ENCODE measurements at regions not wholly inside any gene's neighbourhood (a gene's known extent, or its start where the extent isn't known, plus 50 kb on each side); places are given as distances from the start of the nearest gene placed in this dataset.

GRCh38 chr5:50898966-50899365 is 232.5 kb downstream of the PARP8 start:
- no peak for ATAC-seq
- Histone ChIP-seq H3K4me3 (no peak overlapping the region), H3K4me1 (ENCODE audit: control insufficient read depth, insufficient read depth, low read length) (no peaks in the 10 kb centered on the region), H3K79me2 (ENCODE audit: control insufficient read depth, insufficient read depth, low read length) (no peaks in the 10 kb centered on the region), H4K20me1 (ENCODE audit: control insufficient read depth, insufficient read depth) (0 out of 2 replicates have a peak, but pooled peaks cover 2% of the 10 kb centered on the region), H3K27ac (ENCODE audit: control insufficient read depth, insufficient read depth) (no peak overlapping the region), H2AFZ (ENCODE audit: control insufficient read depth, low read depth, low read length) (no peak overlapping the region), H3K9ac (ENCODE audit: control insufficient read depth, insufficient read depth, low read length) (no peak overlapping the region), H3K27me3 (replicated peaks in 1 of 2; ENCODE audit: control insufficient read depth in 2 of 2, insufficient read depth in 2 of 2, low read length in 1 of 2) (no peaks in the 10 kb centered on the region), H3K36me3 (ENCODE audit: control insufficient read depth in 2 of 2, insufficient read depth in 2 of 2, low read length in 1 of 2) (no peaks in the 10 kb centered on the region), H3K9me3 (replicated peaks; ENCODE audit: control insufficient read depth, insufficient read depth, low read length) (no peaks in the 10 kb centered on the region), H3K4me2 (ENCODE audit: control insufficient read depth, insufficient read depth) (no peak overlapping the region)
- DNase-seq (ENCODE audit: low read depth, low spot score): no peak
- POLR2A ChIA-PET: no interaction called here
- RAD21 ChIA-PET (ENCODE audit: unreplicated experiment): no interaction called here
- no peak for FAIRE-seq
- intact Hi-C loops (cut with micrococcal nuclease; ENCODE audit: unreplicated experiment) (no loop called here), in situ Hi-C loops (cut with MboI) (no loop called here)
- no peak for TF ChIP-seq ZNF384 (IDR thresholded peaks at IDR 0.05; ENCODE audit: borderline replicate concordance, low read depth, low read length)
- TF ChIP-seq KDM1A (IDR thresholded peaks at IDR 0.05; ENCODE audit: borderline replicate concordance): no peak
- no peak for TF ChIP-seq PAX8 (IDR thresholded peaks at IDR 0.05)
- TF ChIP-seq ZNF622 (IDR thresholded peaks at IDR 0.05): no peak
- no peak for TF ChIP-seq IRF3 (IDR thresholded peaks at IDR 0.05)
- TF ChIP-seq IKZF1 (conservative IDR thresholded peaks at IDR 0.05): no peak
- BruUV-seq (replicated peaks): no TSS peak
- CTCF ChIA-PET: no interaction called here
- SMC1A ChIA-PET (ENCODE audit: uncharacterized antibody, unreplicated experiment): no interaction called here

GRCh38 chr5:50900952-50901510 is 234.6 kb downstream of the PARP8 start:
- no peak overlapping the region for H3K4me2 ChIP-seq (ENCODE audit: control insufficient read depth, insufficient read depth)
- POLR2A ChIA-PET: no interaction called here
- SMC1A ChIA-PET (ENCODE audit: uncharacterized antibody, unreplicated experiment): interaction anchor here (0.6 kb wide), 1 partner anchor 1705 kb away, joined by 3 read pairs; no protein-coding TSS in a partner anchor
- H2AFZ ChIP-seq (ENCODE audit: control insufficient read depth, low read depth, low read length): no peak overlapping the region
- no peaks in the 10 kb centered on the region for H3K79me2 ChIP-seq (ENCODE audit: control insufficient read depth, insufficient read depth, low read length)
- no peaks in the 10 kb centered on the region for H3K36me3 ChIP-seq (ENCODE audit: control insufficient read depth in 2 of 2, insufficient read depth in 2 of 2, low read length in 1 of 2)
- in situ Hi-C loops (cut with MboI) (no loop called here), intact Hi-C loops (cut with micrococcal nuclease; ENCODE audit: unreplicated experiment) (no loop called here)
- no peak overlapping the region for H3K4me3 ChIP-seq
- H3K27me3 ChIP-seq (replicated peaks in 1 of 2; ENCODE audit: control insufficient read depth in 2 of 2, insufficient read depth in 2 of 2, low read length in 1 of 2): no peaks in the 10 kb centered on the region
- no TSS peak for BruUV-seq (replicated peaks)
- 18% methylated on average over 3 of the region's 3 CpGs for WGBS (ENCODE audit: insufficient coverage, insufficient replicate concordance, low lambda C conversion rate, missing lambda C conversion rate)
- H3K27ac ChIP-seq (ENCODE audit: control insufficient read depth, insufficient read depth): no peak overlapping the region
- CTCF ChIA-PET: no interaction called here
- H3K4me1 ChIP-seq (ENCODE audit: control insufficient read depth, insufficient read depth, low read length): no peaks in the 10 kb centered on the region
- TF ChIP-seq REST (IDR thresholded peaks at IDR 0.05; ENCODE audit: low read depth, low read length) (no peak), BACH1 (IDR thresholded peaks at IDR 0.05; ENCODE audit: borderline replicate concordance) (0 out of 2 replicates have a peak, but pooled peaks have one; percentile 38)
- 0 out of 2 replicates have a peak, but pooled peaks cover 2% of the 10 kb centered on the region for H4K20me1 ChIP-seq (ENCODE audit: control insufficient read depth, insufficient read depth)
- FAIRE-seq (no peak), DNase-seq (ENCODE audit: low read depth, low spot score) (no peak), ATAC-seq (no peak)
- H3K9me3 ChIP-seq (replicated peaks; ENCODE audit: control insufficient read depth, insufficient read depth, low read length): no peaks in the 10 kb centered on the region
- H3K9ac ChIP-seq (ENCODE audit: control insufficient read depth, insufficient read depth, low read length): no peak overlapping the region
- RAD21 ChIA-PET (ENCODE audit: unreplicated experiment): no interaction called here

Measured in GM12878 (cell line).